Heart left ventricle (tissue), 13 donors: ENCODE measurements at regions not wholly inside any gene's neighbourhood (a gene's known extent, or its start where the extent isn't known, plus 50 kb on each side); places are given as distances from the start of the nearest gene placed in this dataset.

Source experiments
- POLR2A ChIP-seq, 2 donors: fragments of 450-650 bp; IDR thresholded peaks; one replicate each; pipeline ENCODE4 v1.6.1; 2017; ENCODE audit warnings: antibody characterized with exemption in 2 of 2, mild to moderate bottlenecking in 2 of 2, moderate library complexity in 2 of 2
- TF ChIP-seq, protein P1 (sequence below), 12 donors: fragments of 200-600 bp; sonication (generic) in 4 of 12; IDR thresholded peaks; one replicate each; pipeline versions ENCODE4 v1.5.0 to v1.8.0; 2018 to 2022; ENCODE audit warnings: antibody characterized with exemption in 12 of 12, mild to moderate bottlenecking in 5 of 12
- donor health status: ischemic (EF 13 %, LVEDD 7.1; RV severe dilation, severe dysfunction).
- donor health status: DM: no; HTN: yes; CAD: no.
- donor health status: DM: no; HTN: no; CAD: no.
- donor health status: ischemic (EF 25% LVEDD 6.9; RV normal size, moderate dysfunction).
- donor health status: ischemic (EF 25% LVEDD 5.7; RV mildly dilated, moderate dysfunction).
- donor health status: ischemic (EF 35%, LVEDD 5.7; RV mildly dilated, moderate dysfunction).
- donor health status: nonischemic (EF 11% LVEDD 7.7; RV severe dilation, severe dysfunction).
- donor health status: DM: yes; HTN: yes; CAD: no.
- donor health status: PGD.
- donor health status: ischemic (EF 29% LVEDD 5.4; RV normal size, mild dysfunction).
- donor health status: nonischemic (EF 23%, LVEDD 6.1; RV moderate dilation, normal function).

DNA sequence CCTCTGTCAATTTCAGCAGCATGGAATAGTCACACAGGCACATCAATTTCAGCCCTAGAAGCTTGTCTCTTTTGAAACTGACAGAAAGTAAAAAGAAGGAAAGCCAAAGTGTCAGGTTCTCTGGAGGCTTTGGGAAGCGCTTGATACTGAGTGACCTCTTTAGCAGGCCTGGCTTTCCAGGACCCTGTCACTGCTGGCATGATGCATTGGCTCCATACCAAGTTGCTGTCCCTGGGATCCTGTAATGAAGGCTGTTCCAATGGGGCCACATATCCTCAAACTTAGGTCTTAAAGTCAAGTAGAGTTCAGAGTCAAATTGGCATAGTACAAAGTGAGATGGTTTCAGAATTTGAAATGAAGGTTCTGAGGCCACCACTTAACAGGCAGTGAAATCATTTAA lies 640.9 kb downstream of the SQOR start:
- TF ChIP-seq, protein P1, sequence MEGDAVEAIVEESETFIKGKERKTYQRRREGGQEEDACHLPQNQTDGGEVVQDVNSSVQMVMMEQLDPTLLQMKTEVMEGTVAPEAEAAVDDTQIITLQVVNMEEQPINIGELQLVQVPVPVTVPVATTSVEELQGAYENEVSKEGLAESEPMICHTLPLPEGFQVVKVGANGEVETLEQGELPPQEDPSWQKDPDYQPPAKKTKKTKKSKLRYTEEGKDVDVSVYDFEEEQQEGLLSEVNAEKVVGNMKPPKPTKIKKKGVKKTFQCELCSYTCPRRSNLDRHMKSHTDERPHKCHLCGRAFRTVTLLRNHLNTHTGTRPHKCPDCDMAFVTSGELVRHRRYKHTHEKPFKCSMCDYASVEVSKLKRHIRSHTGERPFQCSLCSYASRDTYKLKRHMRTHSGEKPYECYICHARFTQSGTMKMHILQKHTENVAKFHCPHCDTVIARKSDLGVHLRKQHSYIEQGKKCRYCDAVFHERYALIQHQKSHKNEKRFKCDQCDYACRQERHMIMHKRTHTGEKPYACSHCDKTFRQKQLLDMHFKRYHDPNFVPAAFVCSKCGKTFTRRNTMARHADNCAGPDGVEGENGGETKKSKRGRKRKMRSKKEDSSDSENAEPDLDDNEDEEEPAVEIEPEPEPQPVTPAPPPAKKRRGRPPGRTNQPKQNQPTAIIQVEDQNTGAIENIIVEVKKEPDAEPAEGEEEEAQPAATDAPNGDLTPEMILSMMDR (IDR thresholded peaks at IDR 0.05), result no peak
- TF ChIP-seq POLR2A (IDR thresholded peaks at IDR 0.05), result no peak
